ENCODE measurements at regions not wholly inside any gene's neighbourhood (a gene's known extent, or its start where the extent isn't known, plus 50 kb on each side); places are given as distances from the start of the nearest gene placed in this dataset.

DNA sequence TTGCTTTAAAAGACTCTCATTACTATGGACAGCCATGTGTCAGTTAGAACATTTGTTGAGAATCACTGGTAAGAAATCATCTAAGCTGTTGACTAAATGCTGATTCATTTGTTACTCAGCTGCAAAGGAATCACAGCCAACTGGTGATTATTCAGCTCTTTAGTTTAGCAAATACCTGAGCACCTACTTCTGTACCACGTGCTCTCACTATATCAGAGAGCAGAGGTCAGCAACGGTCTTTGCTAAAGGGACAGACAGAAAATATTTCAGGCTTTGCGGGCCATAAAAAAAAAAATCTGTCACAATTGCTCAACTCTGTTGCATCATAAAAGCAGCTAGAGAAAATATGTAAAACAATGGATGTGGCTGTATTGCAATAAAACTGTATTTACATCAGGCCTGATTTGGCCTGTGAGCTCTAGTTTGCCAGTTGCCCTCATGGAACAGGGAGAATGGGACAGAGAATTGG is 377.6 kb downstream of the DNAH5 start:
- DNase-seq, result no peak

GRCh38 chr5:13558408-13558807 is 386.1 kb downstream of the DNAH5 start:
- DNase-seq, result no peak

DNA sequence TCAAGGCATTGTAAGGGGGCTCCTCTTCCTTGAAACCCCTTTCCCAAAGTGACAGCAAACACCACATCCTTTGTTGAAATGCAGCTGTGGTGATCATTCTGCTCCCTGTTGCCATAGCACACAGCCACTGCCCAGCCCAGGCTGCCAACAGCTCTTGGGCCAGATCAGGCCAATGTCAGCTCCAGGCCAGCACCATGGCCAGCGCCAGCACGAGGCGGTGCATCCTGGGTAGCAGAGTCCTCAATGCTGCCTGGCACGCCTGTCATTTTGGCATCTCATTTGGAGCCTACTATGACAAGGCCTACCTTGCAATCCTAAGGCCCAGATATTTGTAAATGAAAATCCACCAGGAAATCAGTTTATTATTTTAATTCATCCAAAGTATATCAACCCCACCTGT is 390.6 kb downstream of the DNAH5 start:
- DNase-seq, result no peak

DNA sequence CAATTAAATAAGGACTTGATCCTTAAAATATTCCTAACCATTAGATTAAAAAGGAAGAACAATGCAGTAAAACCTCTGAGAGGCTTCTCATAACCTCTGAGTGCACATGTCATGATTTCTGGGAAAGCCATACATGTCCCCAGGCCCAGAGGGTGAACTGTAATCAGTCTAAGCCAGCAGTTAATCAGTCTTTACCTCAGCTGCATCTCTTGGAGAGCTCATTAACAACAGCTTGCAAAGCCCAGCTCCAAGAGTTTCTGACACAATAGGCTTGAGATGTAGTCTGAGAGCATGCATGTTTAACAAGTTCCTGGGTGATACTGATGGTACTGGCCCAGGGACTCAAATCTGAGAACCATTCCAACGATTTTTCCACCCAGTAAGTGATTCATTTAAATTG is 392.1 kb downstream of the DNAH5 start:
- no peak for DNase-seq

- DNase-seq, result no peak
Measured at GRCh38 chr5:13551645-13552044, 392.8 kb downstream of the DNAH5 start.

GRCh38 chr5:13540168-13540750 is 404.2 kb downstream of the DNAH5 start:
- DNase-seq, result no peak

DNA sequence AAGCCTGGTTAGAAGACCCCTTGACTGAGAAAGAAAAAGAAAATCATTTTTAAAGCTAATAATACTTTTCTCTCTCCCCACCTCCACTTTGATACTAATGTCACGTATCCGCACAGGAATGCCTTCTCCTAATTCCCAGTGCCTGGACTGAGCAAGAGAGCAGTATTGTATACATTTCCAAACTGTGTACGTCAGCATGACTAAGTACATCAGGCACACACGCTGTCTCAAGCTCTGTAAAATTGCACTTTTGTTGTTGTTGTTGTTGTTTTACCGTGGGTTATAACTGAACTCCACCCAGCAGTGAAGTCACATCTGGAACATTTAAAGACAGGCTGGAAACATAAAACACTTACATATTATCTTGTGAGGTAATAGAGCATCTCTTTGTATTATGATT is 407.6 kb downstream of the DNAH5 start:
- DNase-seq, result no peak

- DNase-seq, result no peak
Measured at GRCh38 chr5:13533833-13534232, 410.7 kb downstream of the DNAH5 start.

DNA sequence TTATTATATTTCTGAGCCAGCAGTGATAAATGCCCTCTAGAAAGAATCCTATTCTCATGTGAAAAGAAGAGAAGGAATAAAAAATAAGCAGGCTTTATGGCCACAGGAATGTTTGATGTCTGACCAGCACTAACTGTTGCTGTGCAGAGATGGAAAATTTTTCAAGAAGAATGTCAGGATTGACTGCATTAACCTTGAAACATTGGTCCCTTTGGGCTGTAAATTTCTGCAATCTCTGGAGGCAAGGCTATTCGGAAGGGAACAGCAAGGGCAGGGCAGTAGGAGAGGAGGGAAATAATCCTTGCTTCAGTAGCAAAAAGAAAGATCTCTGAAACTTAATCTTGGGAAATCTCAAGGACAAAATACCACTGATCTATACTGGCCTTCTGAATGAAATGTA is 415.2 kb downstream of the DNAH5 start:
- no peak for DNase-seq

GRCh38 chr5:13524936-13525335 is 419.6 kb downstream of the DNAH5 start:
- DNase-seq, result no peak

GRCh38 chr5:13519131-13519530 is 425.4 kb downstream of the DNAH5 start:
- no peak for DNase-seq

DNA sequence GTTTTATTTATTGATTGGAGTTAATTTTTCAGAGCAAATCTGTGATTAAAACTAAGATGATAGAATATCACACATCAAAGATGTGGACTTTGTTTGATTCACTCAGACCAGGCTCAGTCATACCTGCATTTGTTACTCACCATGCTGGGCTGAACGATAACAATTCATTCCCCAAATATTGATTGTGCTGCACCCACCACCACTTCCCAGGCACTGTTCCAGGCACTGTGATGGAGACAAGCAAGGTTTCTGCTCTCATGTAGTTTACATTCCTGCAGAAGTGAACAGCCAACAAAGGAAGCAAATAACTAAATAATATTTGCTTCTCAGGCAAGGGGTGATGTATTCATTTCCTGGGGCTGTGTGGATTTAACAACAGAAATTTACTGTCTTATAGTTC is 428.3 kb downstream of the DNAH5 start:
- no peak for DNase-seq

DNA sequence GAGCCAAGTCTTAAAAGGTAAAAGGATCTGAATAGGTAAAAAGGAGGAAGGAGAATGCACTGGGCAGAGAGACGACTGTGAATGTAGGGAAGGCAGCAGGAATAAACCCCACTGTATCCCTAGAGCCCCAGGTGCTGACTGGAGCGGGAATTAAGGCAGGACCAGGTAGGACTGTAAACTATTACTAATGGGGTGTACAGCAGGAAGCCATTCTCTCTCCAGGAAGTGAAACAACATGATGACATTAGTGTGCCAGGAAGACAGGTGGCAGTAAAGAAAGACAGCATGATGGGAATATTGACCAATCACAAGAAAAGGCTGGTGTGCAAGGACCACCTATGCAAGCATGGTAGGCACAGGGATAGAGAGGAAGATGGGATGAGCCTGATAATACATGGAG is 433.0 kb downstream of the DNAH5 start:
- DNase-seq, result no peak

DNA sequence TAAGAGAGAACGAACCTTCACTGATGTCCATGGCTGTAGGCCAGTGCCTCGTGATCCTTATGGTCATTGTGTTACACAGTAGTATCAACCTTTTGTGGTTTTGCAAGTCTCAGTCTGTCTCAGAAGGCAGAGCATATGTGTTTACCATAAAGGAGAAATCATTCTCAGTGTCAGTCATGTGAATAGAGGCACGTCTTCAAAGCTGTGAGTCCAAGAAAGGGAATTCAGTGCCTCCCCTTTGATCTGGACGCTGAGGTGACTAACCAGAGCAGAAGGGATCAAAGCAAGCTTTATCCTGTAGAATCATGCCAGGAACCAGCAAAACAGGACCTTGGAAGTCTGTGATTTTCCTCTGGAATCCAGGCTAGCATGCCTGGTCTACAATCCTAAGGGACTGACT is 433.9 kb downstream of the DNAH5 start:
- no peak for DNase-seq

- DNase-seq, result no peak
Measured at GRCh38 chr5:13508559-13508958, 435.9 kb downstream of the DNAH5 start.

GRCh38 chr5:13505326-13505725 is 439.2 kb downstream of the DNAH5 start:
- no peak for DNase-seq

GRCh38 chr5:13503017-13503416 is 441.5 kb downstream of the DNAH5 start:
- no peak for DNase-seq

- DNase-seq, result no peak
Measured at GRCh38 chr5:13501176-13501575, 443.3 kb downstream of the DNAH5 start.

GRCh38 chr5:13498279-13498678 is 446.2 kb downstream of the DNAH5 start:
- DNase-seq, result no peak

- no peak for DNase-seq
Measured at GRCh38 chr5:13488254-13488931, 456.1 kb downstream of the DNAH5 start.

DNA sequence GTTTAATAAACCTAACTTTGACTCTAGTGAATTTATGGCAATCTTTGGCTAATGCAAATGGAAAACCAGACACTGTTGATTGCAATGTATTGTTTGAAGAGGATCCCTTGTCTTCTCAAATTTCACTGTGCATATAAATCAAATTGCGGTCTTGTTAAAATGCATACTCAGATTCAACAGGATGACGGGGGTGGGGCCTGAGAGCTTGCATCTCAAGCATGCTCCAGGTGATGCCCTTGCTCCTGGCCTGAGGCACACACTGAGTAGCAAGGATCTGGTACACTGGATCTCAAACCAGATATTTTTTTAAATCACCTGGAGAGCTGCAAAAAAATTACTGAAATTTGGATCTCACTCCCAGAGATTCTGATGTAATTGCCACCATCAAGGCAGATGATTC is 463.7 kb downstream of the DNAH5 start:
- DNase-seq, result no peak

- peak; percentile 11 for DNase-seq
Measured at GRCh38 chr5:13478831-13479465, 465.5 kb downstream of the DNAH5 start.

DNA sequence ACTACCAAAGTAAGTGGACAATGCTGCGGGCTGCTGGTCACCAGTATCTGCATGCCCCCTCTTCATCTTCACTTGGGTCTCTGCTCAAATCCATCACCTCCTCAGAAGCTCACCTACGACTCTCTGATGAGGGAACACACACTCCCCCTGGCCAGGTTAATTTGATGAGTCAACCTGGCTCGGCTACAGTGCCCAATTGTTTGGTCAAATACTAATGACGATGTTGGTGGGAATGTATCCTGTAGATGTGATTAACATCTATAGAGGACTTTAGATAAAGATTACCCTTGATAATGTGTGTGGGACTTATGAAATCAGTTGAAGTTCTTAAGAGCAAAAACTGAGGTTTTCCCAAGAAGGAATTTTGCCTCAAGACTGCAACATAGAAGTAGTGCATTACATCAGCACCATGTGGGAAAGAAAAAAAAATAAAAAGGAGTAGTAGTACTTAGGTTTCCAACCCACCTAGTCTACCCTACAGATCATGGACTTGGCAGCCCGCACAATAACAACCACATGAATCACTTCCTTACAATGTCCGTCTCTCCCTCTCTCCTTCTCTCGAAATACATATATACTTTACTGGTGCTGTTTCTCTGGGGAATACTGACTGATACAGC is 467.3 kb downstream of the DNAH5 start:
- no peak for DNase-seq

DNA sequence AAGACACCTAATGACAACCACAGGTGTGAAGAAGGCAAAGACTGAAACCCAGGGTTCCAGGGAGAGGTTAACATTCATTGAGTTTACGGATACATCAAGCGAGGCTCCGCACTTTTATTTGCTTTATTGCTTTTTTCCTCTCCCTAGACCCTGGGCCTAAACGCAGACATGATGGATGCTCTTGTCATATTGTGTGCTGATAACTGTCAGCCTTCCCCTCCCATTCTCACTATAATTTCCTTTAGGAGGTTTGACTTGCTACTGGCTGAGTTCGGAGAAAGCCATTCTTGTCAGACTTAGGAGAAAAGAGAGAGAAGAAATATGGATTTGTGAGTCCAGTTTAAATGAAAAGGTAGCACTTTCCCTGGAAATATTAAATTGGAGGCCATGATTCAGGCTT is 471.6 kb downstream of the DNAH5 start:
- no peak for DNase-seq
